Loucy (cell line): ENCODE measurements at regions not wholly inside any gene's neighbourhood (a gene's known extent, or its start where the extent isn't known, plus 50 kb on each side); places are given as distances from the start of the nearest gene placed in this dataset.
A peak's percentile ranks its signal among the peaks of the same experiment; 100 is the strongest.
"Not testable (repeated sequence)": the region's sequence is repeated elsewhere in the genome, so short reads cannot be mapped to it uniquely, and the experiment has no call there.

Experiments used
- H2AFZ ChIP-seq: fragments of 200-600 bp; sonication (generic); 2 replicates; pipeline ENCODE4 v1.6.0; 2016; ENCODE audit warnings: antibody characterized with exemption, mild to moderate bottlenecking, low read length, moderate library complexity
- H3F3A ChIP-seq: fragments of 200-600 bp; 2 replicates; pipeline ENCODE4 v1.6.0; 2016; ENCODE audit warnings: antibody characterized with exemption, low read depth, mild to moderate bottlenecking
- H3K27me3 ChIP-seq: fragments of 200-600 bp; sonication (generic); 2 replicates; pipeline ENCODE4 v1.6.1; 2014; ENCODE audit warnings: low read length, mild to moderate bottlenecking; ENCODE audit not compliant: insufficient read depth, poor library complexity, severe bottlenecking
- H3K36me3 ChIP-seq: fragments of 200-600 bp; sonication (generic); 2 replicates; pipeline ENCODE4 v1.6.1; 2016; ENCODE audit warnings: low read length; ENCODE audit not compliant: insufficient read depth
- H3K4me1 ChIP-seq: fragments of 200-600 bp; sonication (generic); 2 replicates; pipeline ENCODE4 v1.5.1; 2014; ENCODE audit warnings: low read length, mild to moderate bottlenecking; ENCODE audit not compliant: insufficient read depth, poor library complexity, severe bottlenecking
- H3K4me2 ChIP-seq: fragments of 200-600 bp; sonication (generic); 2 replicates; pipeline ENCODE4 v1.6.0; 2014; ENCODE audit warnings: antibody characterized with exemption, low read length, low read depth, mild to moderate bottlenecking; ENCODE audit not compliant: poor library complexity, severe bottlenecking
- H3K4me3 ChIP-seq: fragments of 200-600 bp; sonication (generic); 2 replicates; pipeline ENCODE4 v1.5.1; 2014; ENCODE audit warnings: low read length, mild to moderate bottlenecking, mixed read lengths; ENCODE audit not compliant: poor library complexity, severe bottlenecking
- H3K79me2 ChIP-seq: fragments of 200-600 bp; sonication (generic); 2 replicates; pipeline ENCODE4 v1.6.1; 2014; ENCODE audit warnings: low read length; ENCODE audit not compliant: insufficient read depth
- H3K9ac ChIP-seq: fragments of 200-600 bp; sonication (generic); 2 replicates; pipeline ENCODE4 v1.6.0; 2014; ENCODE audit warnings: mild to moderate bottlenecking, low read depth, low read length, moderate library complexity; ENCODE audit not compliant: poor library complexity, severe bottlenecking
- H3K9me2 ChIP-seq: fragments of 200-600 bp; sonication (generic); replicated peaks from 2 replicates; pipeline ENCODE4 v1.6.1; 2016; ENCODE audit warnings: low read depth, low read length, mixed read lengths
- H3K9me3 ChIP-seq: fragments of 200-600 bp; sonication (generic); 2 replicates; pipeline ENCODE4 v1.6.1; 2014; ENCODE audit warnings: mild to moderate bottlenecking, antibody characterized with exemption, low read length, low read depth; ENCODE audit not compliant: insufficient read depth
- H4K20me1 ChIP-seq: fragments of 200-600 bp; sonication (generic); 2 replicates; pipeline ENCODE4 v1.6.0; 2014; ENCODE audit warnings: antibody characterized with exemption, low read length, mild to moderate bottlenecking; ENCODE audit not compliant: insufficient read depth, poor library complexity, severe bottlenecking
- CTCF ChIP-seq: fragments of 200-600 bp; sonication (generic); conservative IDR thresholded peaks from 2 replicates; pipeline ENCODE4 v1.5.1; 2014; ENCODE audit warnings: mild to moderate bottlenecking, antibody characterized with exemption, low read length
- EZH2phosphoT487 ChIP-seq: fragments of 200-600 bp; IDR thresholded peaks from 2 replicates; pipeline ENCODE4 v1.6.1; 2018; ENCODE audit warnings: antibody characterized with exemption, mild to moderate bottlenecking, moderate library complexity, borderline replicate concordance

- Histone ChIP-seq H3K9ac (no peak overlapping the region), H3K4me2 (no peak overlapping the region), H2AFZ (peak overlapping the region; percentile 16; the same call in 1 of the 2 replicates), H3F3A (no peaks in the 10 kb centered on the region; the same call in 1 of the 2 replicates), H3K9me3 (no peaks in the 10 kb centered on the region), H3K4me1 (peaks cover 9% of the 10 kb centered on the region), H3K9me2 (no peaks in the 10 kb centered on the region), H3K79me2 (peaks cover 4% of the 10 kb centered on the region; the same call in 1 of the 2 replicates), H3K27me3 (no peaks in the 10 kb centered on the region), H4K20me1 (no peaks in the 10 kb centered on the region), H3K36me3 (no peaks in the 10 kb centered on the region), H3K4me3 (no peak overlapping the region)
- no peak for TF ChIP-seq EZH2phosphoT487
- TF ChIP-seq CTCF, result no peak
Observed at GRCh38 chr1:199247891-199248290, 609.1 kb downstream of the PTPRC start.

DNA sequence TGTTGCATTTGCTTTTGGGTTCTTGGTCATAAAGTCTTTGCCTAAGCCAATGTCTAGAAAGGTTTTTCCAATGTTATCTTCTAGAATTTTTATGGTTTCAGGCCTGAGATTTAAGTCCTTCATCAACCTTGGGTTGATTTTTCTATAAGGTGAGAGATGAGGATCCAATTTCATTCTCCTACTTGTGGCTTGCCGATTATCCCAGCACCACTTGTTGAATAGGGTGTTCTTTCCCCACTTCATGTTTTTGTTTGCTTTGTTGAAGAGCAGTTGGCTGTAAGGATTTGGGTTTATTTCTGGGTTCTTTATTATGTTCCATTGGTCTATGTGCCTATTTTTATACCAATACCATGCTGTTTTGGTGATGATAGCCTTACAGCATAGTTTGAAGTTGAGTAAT lies 615.2 kb downstream of the PTPRC start:
- not testable (repeated sequence) for H3K36me3 ChIP-seq, H3K4me2 ChIP-seq, H3K79me2 ChIP-seq, H2AFZ ChIP-seq, H3K4me1 ChIP-seq, H4K20me1 ChIP-seq, H3K9me2 ChIP-seq, H3K27me3 ChIP-seq, H3K4me3 ChIP-seq, H3K9me3 ChIP-seq, H3F3A ChIP-seq, H3K9ac ChIP-seq

- no peaks in the 10 kb centered on the region; the same call in 1 of the 2 replicates for H3K9me3 ChIP-seq
- no peaks in the 10 kb centered on the region for H3K36me3 ChIP-seq
- no peaks in the 10 kb centered on the region for H3K9me2 ChIP-seq
- no peaks in the 10 kb centered on the region for H3K79me2 ChIP-seq
- H2AFZ ChIP-seq, result no peak overlapping the region
- H3K4me2 ChIP-seq, result no peak overlapping the region
- no peak overlapping the region for H3K9ac ChIP-seq
- H3F3A ChIP-seq, result no peaks in the 10 kb centered on the region
- no peaks in the 10 kb centered on the region for H3K27me3 ChIP-seq
- no peaks in the 10 kb centered on the region for H3K4me1 ChIP-seq
- H4K20me1 ChIP-seq, result no peaks in the 10 kb centered on the region
- H3K4me3 ChIP-seq, result no peak overlapping the region
- TF ChIP-seq CTCF (no peak), EZH2phosphoT487 (no peak)
Observed at GRCh38 chr1:199261328-199261727, 622.5 kb downstream of the PTPRC start.

- Histone ChIP-seq H3K4me3 (no peak overlapping the region), H4K20me1 (no peaks in the 10 kb centered on the region), H3K4me2 (no peak overlapping the region), H2AFZ (no peak overlapping the region; the same call in 1 of the 2 replicates), H3K79me2 (no peaks in the 10 kb centered on the region), H3K9ac (no peak overlapping the region), H3F3A (no peaks in the 10 kb centered on the region), H3K9me2 (no peaks in the 10 kb centered on the region), H3K36me3 (no peaks in the 10 kb centered on the region), H3K27me3 (no peaks in the 10 kb centered on the region), H3K9me3 (no peaks in the 10 kb centered on the region), H3K4me1 (no peaks in the 10 kb centered on the region)
- no peak for TF ChIP-seq EZH2phosphoT487
- no peak for TF ChIP-seq CTCF
Observed at GRCh38 chr1:199264283-199264682, 625.4 kb downstream of the PTPRC start.
